WTC11 (cell line): ENCODE measurements at regions not wholly inside any gene's neighbourhood (a gene's known extent, or its start where the extent isn't known, plus 50 kb on each side); places are given as distances from the start of the nearest gene placed in this dataset.

ENCODE experiments used
- ATAC-seq: fragments of 200-7000 bp; cut with Tn5 transposase; 2 replicates; pipeline ENCODE4 v1.10.0; 2021; ENCODE audit warnings: mild to moderate bottlenecking, moderate library complexity
- CTCF ChIA-PET: fragments of 300-600 bp; sonication (Branson Sonifier 250); formaldehyde crosslinking; loops from one replicate; lab custom pipeline; 2021; ENCODE audit warnings: antibody characterized with exemption; lab: Charles Lee
- POLR2A ChIA-PET: fragments of 350-600 bp; sonication (Branson Sonifier 250); formaldehyde crosslinking; loops from one replicate; lab custom pipeline; 2021; ENCODE audit warnings: antibody characterized with exemption; lab: Charles Lee
- DNase-seq: peaks from one replicate; pipeline ENCODE4 v3.0.0; 2021; ENCODE audit warnings: low spot score
- H3K27ac Mint-ChIP-seq: 2 replicates; pipeline ENCODE4 v1.8.0; 2021; ENCODE audit warnings: mixed read lengths
- H3K27me3 Mint-ChIP-seq: 2 replicates; pipeline ENCODE4 v1.8.0; 2021; ENCODE audit warnings: low read depth, mild to moderate bottlenecking, moderate library complexity, mixed read lengths
- H3K36me3 Mint-ChIP-seq: 2 replicates; pipeline ENCODE4 v1.8.0; 2021; ENCODE audit warnings: mixed read lengths
- H3K4me1 Mint-ChIP-seq: 2 replicates; pipeline ENCODE4 v1.8.0; 2022; ENCODE audit warnings: mixed read lengths
- H3K4me3 Mint-ChIP-seq: 2 replicates; pipeline ENCODE4 v1.8.0; 2021; ENCODE audit warnings: mild to moderate bottlenecking, moderate library complexity, mixed read lengths
- H3K9me3 Mint-ChIP-seq: 2 replicates; pipeline ENCODE4 v1.8.0; 2021; ENCODE audit warnings: mixed read lengths
- AFF4 ChIP-seq: sonication (generic); formaldehyde crosslinking; IDR thresholded peaks from 2 replicates; pipeline ENCODE4 v1.8.1; 2023; ENCODE audit warnings: mild to moderate bottlenecking, missing genetic modification reagents, borderline replicate concordance
- AR ChIP-seq: fragments of 250-450 bp; sonication (Bioruptor Pico); IDR thresholded peaks from 2 replicates; pipeline ENCODE4 v1.9.0; 2021; ENCODE audit warnings: mild to moderate bottlenecking
- ATF3 ChIP-seq: sonication (generic); formaldehyde crosslinking; conservative IDR thresholded peaks from 2 replicates; pipeline ENCODE4 v1.8.1; 2022; ENCODE audit warnings: mild to moderate bottlenecking, missing genetic modification reagents
- CBFB ChIP-seq: sonication (generic); formaldehyde crosslinking; IDR thresholded peaks from 2 replicates; pipeline ENCODE4 v1.8.1; 2022; ENCODE audit warnings: mild to moderate bottlenecking, low read depth, missing genetic modification reagents
- CDX4 ChIP-seq: fragments of 250-450 bp; sonication (Bioruptor Pico); IDR thresholded peaks from 2 replicates; pipeline ENCODE4 v1.9.0; 2021; ENCODE audit warnings: moderate library complexity, mild to moderate bottlenecking, inconsistent platforms, borderline replicate concordance
- ETV6 ChIP-seq: sonication (generic); formaldehyde crosslinking; IDR thresholded peaks from 2 replicates; pipeline ENCODE4 v1.8.1; 2022; ENCODE audit warnings: mild to moderate bottlenecking, missing genetic modification reagents
- FOXP4 ChIP-seq: sonication (generic); formaldehyde crosslinking; IDR thresholded peaks from 2 replicates; pipeline ENCODE4 v1.8.0; 2022; ENCODE audit warnings: mild to moderate bottlenecking, missing genetic modification reagents
- GABPB1 ChIP-seq: sonication (generic); formaldehyde crosslinking; IDR thresholded peaks from 2 replicates; pipeline ENCODE4 v1.8.1; 2023; ENCODE audit warnings: mild to moderate bottlenecking, missing genetic modification reagents
- GTF2I ChIP-seq: fragments of 250-450 bp; sonication (Bioruptor Pico); conservative IDR thresholded peaks from 2 replicates; pipeline ENCODE4 v1.4.0; 2021; ENCODE audit warnings: mild to moderate bottlenecking
- HMGA2 ChIP-seq: fragments of 250-450 bp; sonication (Bioruptor Pico); IDR thresholded peaks from 2 replicates; pipeline ENCODE4 v1.4.0; 2021; ENCODE audit warnings: mild to moderate bottlenecking, moderate library complexity
- IRF2 ChIP-seq: sonication (generic); formaldehyde crosslinking; IDR thresholded peaks from 2 replicates; pipeline ENCODE4 v1.8.0; 2022; ENCODE audit warnings: low read depth, missing genetic modification reagents, borderline replicate concordance
- MLX ChIP-seq: sonication (generic); formaldehyde crosslinking; IDR thresholded peaks from 2 replicates; pipeline ENCODE4 v1.8.1; 2023; ENCODE audit warnings: mild to moderate bottlenecking, missing genetic modification reagents, moderate library complexity
- MXD4 ChIP-seq: fragments of 250-450 bp; sonication (Bioruptor Pico); IDR thresholded peaks from 2 replicates; pipeline ENCODE4 v1.8.0; 2021; ENCODE audit warnings: mild to moderate bottlenecking, moderate library complexity, borderline replicate concordance
- MYBL2 ChIP-seq: sonication (generic); formaldehyde crosslinking; IDR thresholded peaks from 2 replicates; pipeline ENCODE4 v1.8.1; 2023; ENCODE audit warnings: mild to moderate bottlenecking, moderate library complexity, missing genetic modification reagents
- NFE2L1 ChIP-seq: sonication (generic); formaldehyde crosslinking; IDR thresholded peaks from 2 replicates; pipeline ENCODE4 v1.8.1; 2023; ENCODE audit warnings: missing genetic modification reagents
- NFYB ChIP-seq: sonication (generic); formaldehyde crosslinking; conservative IDR thresholded peaks from 2 replicates; pipeline ENCODE4 v1.8.0; 2022; ENCODE audit warnings: low read depth, missing genetic modification reagents
- NR1H2 ChIP-seq: sonication (generic); formaldehyde crosslinking; IDR thresholded peaks from 2 replicates; pipeline ENCODE4 v1.9.0; 2021; ENCODE audit warnings: mild to moderate bottlenecking, moderate library complexity, missing genetic modification reagents
- NR2C2 ChIP-seq: sonication (generic); formaldehyde crosslinking; IDR thresholded peaks from 2 replicates; pipeline ENCODE4 v1.8.0; 2022; ENCODE audit warnings: mild to moderate bottlenecking, missing genetic modification reagents
- NR3C1 ChIP-seq: sonication (generic); formaldehyde crosslinking; conservative IDR thresholded peaks from 2 replicates; pipeline ENCODE4 v1.8.1; 2023; ENCODE audit warnings: low read depth, mild to moderate bottlenecking, missing genetic modification reagents
- OVOL2 ChIP-seq: fragments of 250-450 bp; sonication (Bioruptor Pico); IDR thresholded peaks from 2 replicates; pipeline ENCODE4 v1.9.0; 2021; ENCODE audit warnings: mild to moderate bottlenecking, borderline replicate concordance
- SMAD3 ChIP-seq: sonication (generic); formaldehyde crosslinking; IDR thresholded peaks from 2 replicates; pipeline ENCODE4 v1.8.0; 2022; ENCODE audit warnings: missing genetic modification reagents, mild to moderate bottlenecking, borderline replicate concordance
- SOX15 ChIP-seq: fragments of 250-450 bp; sonication (Bioruptor Pico); IDR thresholded peaks from 2 replicates; pipeline ENCODE4 v1.9.0; 2021; ENCODE audit warnings: mild to moderate bottlenecking
- SP1 ChIP-seq: sonication (generic); formaldehyde crosslinking; conservative IDR thresholded peaks from 2 replicates; pipeline ENCODE4 v1.8.1; 2022; ENCODE audit warnings: missing genetic modification reagents
- USF2 ChIP-seq: sonication (generic); formaldehyde crosslinking; IDR thresholded peaks from 2 replicates; pipeline ENCODE4 v1.8.1; 2023; ENCODE audit warnings: mild to moderate bottlenecking, missing genetic modification reagents, moderate library complexity
- ZBTB21 ChIP-seq: sonication (generic); formaldehyde crosslinking; IDR thresholded peaks from 2 replicates; pipeline ENCODE4 v1.8.1; 2023; ENCODE audit warnings: mild to moderate bottlenecking, missing genetic modification reagents, borderline replicate concordance
- ZMAT4 ChIP-seq: fragments of 250-450 bp; sonication (Bioruptor Pico); IDR thresholded peaks from 2 replicates; pipeline ENCODE4 v1.9.0; 2021; ENCODE audit warnings: mild to moderate bottlenecking
- ZNF121 ChIP-seq: sonication (generic); formaldehyde crosslinking; IDR thresholded peaks from 2 replicates; pipeline ENCODE4 v1.8.0; 2023; ENCODE audit warnings: missing genetic modification reagents
- ZNF232 ChIP-seq: sonication (generic); formaldehyde crosslinking; IDR thresholded peaks from 2 replicates; pipeline ENCODE4 v1.8.0; 2022; ENCODE audit warnings: mild to moderate bottlenecking, missing genetic modification reagents
- ZNF671 ChIP-seq: fragments of 250-450 bp; sonication (Bioruptor Pico); IDR thresholded peaks from 2 replicates; pipeline ENCODE4 v1.8.0; 2021; ENCODE audit warnings: mild to moderate bottlenecking

- no peak for TF ChIP-seq ZMAT4
- TF ChIP-seq GTF2I (CRISPR knock-in tag): no peak
- no peak for TF ChIP-seq CBFB (CRISPR knock-in tag)
- no peak for TF ChIP-seq OVOL2 (CRISPR knock-in tag)
- TF ChIP-seq IRF2 (CRISPR knock-in tag): no peak
- TF ChIP-seq HMGA2 (CRISPR knock-in tag): no peak
- no peak for TF ChIP-seq ZNF671 (CRISPR knock-in tag)
- TF ChIP-seq GABPB1: no peak
- TF ChIP-seq ZNF232 (CRISPR knock-in tag): no peak
- no peak for TF ChIP-seq NR1H2 (CRISPR knock-in tag)
- TF ChIP-seq CDX4 (CRISPR knock-in tag): no peak
- no peak for TF ChIP-seq ZBTB21 (CRISPR knock-in tag)
- no peak for TF ChIP-seq AR
- no peak for TF ChIP-seq SOX15
- TF ChIP-seq SMAD3: no peak
- TF ChIP-seq ATF3 (CRISPR knock-in tag): no peak
Observed at GRCh38 chr16:61413021-61413420, 623.2 kb downstream of the CDH8 start (continued).

GRCh38 chr16:61412562-61412961 is 623.7 kb downstream of the CDH8 start:
- Mint-ChIP-seq H3K27me3 (no peaks in the 10 kb centered on the region), H3K9me3 (no peaks in the 10 kb centered on the region), H3K36me3 (no peaks in the 10 kb centered on the region), H3K4me3 (no peak overlapping the region), H3K27ac (no peak overlapping the region), H3K4me1 (no peaks in the 10 kb centered on the region)
- ChIA-PET POLR2A (no interaction called here), CTCF (no interaction called here)
- DNase-seq: no peak
- ATAC-seq: no peak
- TF ChIP-seq NFE2L1: no peak
- TF ChIP-seq USF2 (CRISPR knock-in tag): no peak
- no peak for TF ChIP-seq MYBL2
- TF ChIP-seq FOXP4 (CRISPR knock-in tag): no peak
- TF ChIP-seq NFYB (CRISPR knock-in tag): no peak
- no peak for TF ChIP-seq MLX (CRISPR knock-in tag)
- TF ChIP-seq AFF4 (CRISPR knock-in tag): no peak
- TF ChIP-seq NR3C1 (CRISPR knock-in tag): no peak
- TF ChIP-seq ETV6 (CRISPR knock-in tag): no peak
- TF ChIP-seq ZBTB21 (CRISPR knock-in tag): no peak
- TF ChIP-seq NR2C2 (CRISPR knock-in tag): no peak
- TF ChIP-seq ZNF121: no peak
- no peak for TF ChIP-seq MXD4 (CRISPR knock-in tag)
- TF ChIP-seq SP1: no peak
